MCF 10A (cell line): ENCODE measurements at regions not wholly inside any gene's neighbourhood (a gene's known extent, or its start where the extent isn't known, plus 50 kb on each side); places are given as distances from the start of the nearest gene placed in this dataset.
"Not testable (repeated sequence)": the region's sequence is repeated elsewhere in the genome, so short reads cannot be mapped to it uniquely, and the experiment has no call there.

Experiments
- BruUV-seq: library from RNA; stranded (reverse); fragments of 400-500 nt; replicated peaks from 2 replicates; lab custom pipeline; 2021; lab: Mats Ljungman, UMichigan
- CTCF ChIA-PET: fragments of 300-600 bp; sonication (Branson Sonifier 250); formaldehyde crosslinking; extraction: SDS; loops from one replicate; lab custom pipeline; 2021; ENCODE audit warnings: antibody characterized with exemption, inconsistent platforms; lab: Yijun Ruan, JAX
- POLR2A ChIA-PET: fragments of 300-600, 350-650 bp; sonication (Branson Sonifier 250); formaldehyde crosslinking; extraction: SDS; loops from one replicate; lab custom pipeline; 2020; ENCODE audit warnings: antibody characterized with exemption, inconsistent platforms; lab: Yijun Ruan, JAX
- DNase-seq: peaks from one replicate; pipeline ENCODE4 v3.0.0-alpha.2; 2018; ENCODE audit not compliant: unreplicated experiment
- H3K27ac Mint-ChIP-seq: one replicate; pipeline ENCODE4 v1.8.0; 2022; ENCODE audit warnings: mild to moderate bottlenecking, low read depth, mixed read lengths; ENCODE audit not compliant: unreplicated experiment
- H3K27me3 Mint-ChIP-seq: one replicate; pipeline ENCODE4 v1.8.0; 2022; ENCODE audit warnings: mixed read lengths; ENCODE audit not compliant: insufficient read depth, unreplicated experiment
- H3K36me3 Mint-ChIP-seq: one replicate; pipeline ENCODE4 v1.8.0; 2022; ENCODE audit warnings: mild to moderate bottlenecking, moderate library complexity, mixed read lengths; ENCODE audit not compliant: insufficient read depth, unreplicated experiment
- H3K4me1 Mint-ChIP-seq: one replicate; pipeline ENCODE4 v1.8.0; 2022; ENCODE audit warnings: mixed read lengths; ENCODE audit not compliant: insufficient read depth, unreplicated experiment
- H3K4me3 Mint-ChIP-seq: one replicate; pipeline ENCODE4 v1.8.0; 2022; ENCODE audit warnings: mild to moderate bottlenecking, moderate library complexity, mixed read lengths; ENCODE audit not compliant: unreplicated experiment
- H3K9me3 Mint-ChIP-seq: one replicate; pipeline ENCODE4 v1.8.0; 2022; ENCODE audit warnings: mixed read lengths; ENCODE audit not compliant: unreplicated experiment
- CTCF ChIP-seq: fragments of 200-600 bp; IDR thresholded peaks from one replicate; pipeline ENCODE4 v1.8.0; 2022; ENCODE audit warnings: antibody characterized with exemption, mild to moderate bottlenecking; ENCODE audit not compliant: unreplicated experiment
- intact Hi-C: fragments of 100-400 bp; cut with micrococcal nuclease; formaldehyde crosslinking; loops from 2 replicates; pipeline ENCODE4 v1.14.1; 2022

GRCh38 chr2:198604599-198604998 lies 800.2 kb downstream of the PLCL1 start:
- no TSS peak for BruUV-seq
- Mint-ChIP-seq H3K4me1 (no peaks in the 10 kb centered on the region), H3K9me3 (no peaks in the 10 kb centered on the region), H3K27me3 (peaks cover 43% of the 10 kb centered on the region), H3K27ac (no peak overlapping the region), H3K4me3 (no peak overlapping the region), H3K36me3 (no peaks in the 10 kb centered on the region)
- DNase-seq = no peak
- no peak for TF ChIP-seq CTCF
- CTCF ChIA-PET = no interaction called here
- intact Hi-C loops = no loop called here
- POLR2A ChIA-PET = no interaction called here

- BruUV-seq, intact Hi-C loops, POLR2A ChIA-PET, H3K36me3 Mint-ChIP-seq, DNase-seq, H3K9me3 Mint-ChIP-seq, H3K4me3 Mint-ChIP-seq, H3K4me1 Mint-ChIP-seq, CTCF ChIA-PET, H3K27ac Mint-ChIP-seq: not testable (repeated sequence)
- peaks cover 39% of the 10 kb centered on the region for H3K27me3 Mint-ChIP-seq
Observed at GRCh38 chr2:198602986-198603385, 798.6 kb downstream of the PLCL1 start.

GRCh38 chr2:198597648-198598047 lies 793.3 kb downstream of the PLCL1 start:
- intact Hi-C loops = no loop called here
- H3K27me3 Mint-ChIP-seq = peaks cover 59% of the 10 kb centered on the region
- POLR2A ChIA-PET = no interaction called here
- no peaks in the 10 kb centered on the region for H3K36me3 Mint-ChIP-seq
- no peaks in the 10 kb centered on the region for H3K9me3 Mint-ChIP-seq
- CTCF ChIA-PET = interaction anchor here (1.1 kb wide), 1 partner anchor 17 kb away, joined by 4 read pairs; no protein-coding TSS in a partner anchor
- no TSS peak for BruUV-seq
- H3K27ac Mint-ChIP-seq = no peak overlapping the region
- H3K4me3 Mint-ChIP-seq = no peak overlapping the region
- DNase-seq = no peak
- no peak for TF ChIP-seq CTCF
- no peaks in the 10 kb centered on the region for H3K4me1 Mint-ChIP-seq

GRCh38 chr2:198596985-198597384 lies 792.6 kb downstream of the PLCL1 start:
- intact Hi-C loops = no loop called here
- CTCF ChIA-PET = no interaction called here
- Mint-ChIP-seq H3K4me1 (no peaks in the 10 kb centered on the region), H3K27me3 (peaks cover 53% of the 10 kb centered on the region), H3K36me3 (no peaks in the 10 kb centered on the region), H3K4me3 (no peak overlapping the region), H3K9me3 (no peaks in the 10 kb centered on the region), H3K27ac (no peak overlapping the region)
- POLR2A ChIA-PET = no interaction called here
- BruUV-seq = no TSS peak
- no peak for DNase-seq
- TF ChIP-seq CTCF = no peak

- H3K9me3 Mint-ChIP-seq = no peaks in the 10 kb centered on the region
- H3K4me1 Mint-ChIP-seq = no peaks in the 10 kb centered on the region
Observed at GRCh38 chr2:198595721-198596120, 791.3 kb downstream of the PLCL1 start.

More at GRCh38 chr2:198595721-198596120, 791.3 kb downstream of the PLCL1 start:
- no peak for DNase-seq
- no peak overlapping the region for H3K27ac Mint-ChIP-seq
- ChIA-PET POLR2A (no interaction called here), CTCF (no interaction called here)
- no peak for TF ChIP-seq CTCF
- no peaks in the 10 kb centered on the region for H3K36me3 Mint-ChIP-seq
- H3K27me3 Mint-ChIP-seq = peaks cover 40% of the 10 kb centered on the region
- intact Hi-C loops = no loop called here
- H3K4me3 Mint-ChIP-seq = no peak overlapping the region
- no TSS peak for BruUV-seq
